ENCODE measurements at regions not wholly inside any gene's neighbourhood (a gene's known extent, or its start where the extent isn't known, plus 50 kb on each side); places are given as distances from the start of the nearest gene placed in this dataset.
"Not testable (repeated sequence)": the region's sequence is repeated elsewhere in the genome, so short reads cannot be mapped to it uniquely, and the experiment has no call there.

DNA sequence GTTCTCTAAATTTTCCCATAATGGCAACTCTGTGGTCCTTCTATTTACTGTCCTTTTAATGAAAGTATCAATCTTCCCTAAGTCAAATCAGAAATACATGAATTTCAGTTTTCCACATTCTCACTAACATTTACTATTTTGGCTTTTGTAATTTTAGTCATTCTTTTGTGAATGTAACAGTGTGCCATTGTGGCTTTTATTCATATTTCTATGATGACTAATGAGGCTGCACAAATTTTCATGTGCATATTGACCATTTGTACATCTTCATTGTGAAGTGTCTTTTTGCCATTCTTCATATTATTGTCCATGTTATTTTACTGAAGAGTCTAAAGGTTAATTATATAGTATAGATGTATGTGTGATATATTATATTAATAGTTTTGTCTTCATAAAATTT lies 431.0 kb upstream of the BRINP3 start:
- H3K36me3 ChIP-seq: no peaks in the 10 kb centered on the region
- no peak overlapping the region for H3K4me3 ChIP-seq
- intact Hi-C loops (cut with DNase I; ENCODE audit: low total_unique reads): no loop called here
- no peaks in the 10 kb centered on the region for H3K9me3 ChIP-seq
- H3K4me1 ChIP-seq: no peaks in the 10 kb centered on the region
- no peak overlapping the region for H3K27ac ChIP-seq
- no peaks in the 10 kb centered on the region for H3K27me3 ChIP-seq
- DNase-seq (ENCODE audit: low spot score in 2 of 2): no peak
- no peak for TF ChIP-seq CTCF (IDR thresholded peaks at IDR 0.05)
- no peak for TF ChIP-seq POLR2AphosphoS5 (IDR thresholded peaks at IDR 0.05)
- TF ChIP-seq POLR2A (IDR thresholded peaks at IDR 0.05): no peak

DNA sequence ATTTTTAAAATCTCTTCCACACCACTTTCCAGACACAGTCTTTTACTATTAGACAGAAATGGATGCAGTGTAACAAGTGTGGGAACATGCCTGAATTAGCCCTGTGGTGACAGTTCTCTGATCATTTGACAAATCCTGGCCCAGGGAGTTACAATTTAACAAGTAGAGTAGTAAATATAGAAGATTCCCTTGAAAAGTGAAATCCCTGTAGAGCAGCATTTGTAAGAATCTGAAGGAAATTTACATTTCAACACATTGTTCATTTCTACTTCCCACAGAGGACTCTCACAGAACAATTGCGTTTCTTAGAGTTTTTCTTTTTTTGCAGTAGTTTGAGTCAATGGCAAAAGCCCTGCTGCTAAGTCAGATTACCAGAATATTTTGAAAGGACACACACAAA lies 458.3 kb upstream of the BRINP3 start:
- H3K36me3 ChIP-seq: no peaks in the 10 kb centered on the region
- TF ChIP-seq CTCF (IDR thresholded peaks at IDR 0.05) (no peak), POLR2A (IDR thresholded peaks at IDR 0.05) (no peak), POLR2AphosphoS5 (IDR thresholded peaks at IDR 0.05) (no peak)
- no peaks in the 10 kb centered on the region for H3K27me3 ChIP-seq
- no peak for DNase-seq (ENCODE audit: low spot score in 2 of 2)
- H3K9me3 ChIP-seq: peaks cover 0 to 3% of the 10 kb centered on the region in 2 donors
- H3K27ac ChIP-seq: no peak overlapping the region
- no peaks in the 10 kb centered on the region for H3K4me1 ChIP-seq
- intact Hi-C loops (cut with DNase I; ENCODE audit: low total_unique reads): no loop called here
- no peak overlapping the region for H3K4me3 ChIP-seq

DNA sequence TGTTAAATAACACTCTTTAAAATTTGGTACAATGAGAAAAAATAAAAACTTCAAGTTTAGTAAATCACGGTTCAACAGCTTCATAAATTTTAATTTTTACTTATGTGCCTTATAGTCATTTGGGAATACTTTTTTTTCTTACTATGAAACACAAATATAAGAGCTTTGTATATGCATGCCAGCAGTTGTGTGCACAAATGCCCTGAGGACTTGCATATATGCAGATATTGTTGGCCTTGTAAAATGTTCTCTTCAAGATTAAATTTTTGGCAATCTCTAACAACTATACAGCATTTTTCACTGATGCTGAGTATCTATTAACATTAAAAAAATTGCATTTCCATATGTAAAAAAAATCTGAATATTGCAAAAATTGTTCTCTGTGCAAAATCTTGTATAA lies 458.7 kb upstream of the BRINP3 start:
- Histone ChIP-seq H3K27me3 (no peaks in the 10 kb centered on the region), H3K27ac (no peak overlapping the region), H3K9me3 (peaks cover 0 to 3% of the 10 kb centered on the region in 2 donors), H3K4me3 (no peak overlapping the region), H3K36me3 (no peaks in the 10 kb centered on the region), H3K4me1 (no peaks in the 10 kb centered on the region)
- TF ChIP-seq POLR2AphosphoS5 (IDR thresholded peaks at IDR 0.05) (no peak), POLR2A (IDR thresholded peaks at IDR 0.05) (no peak), CTCF (IDR thresholded peaks at IDR 0.05) (no peak)
- no peak for DNase-seq (ENCODE audit: low spot score in 2 of 2)
- intact Hi-C loops (cut with DNase I; ENCODE audit: low total_unique reads): no loop called here

DNA sequence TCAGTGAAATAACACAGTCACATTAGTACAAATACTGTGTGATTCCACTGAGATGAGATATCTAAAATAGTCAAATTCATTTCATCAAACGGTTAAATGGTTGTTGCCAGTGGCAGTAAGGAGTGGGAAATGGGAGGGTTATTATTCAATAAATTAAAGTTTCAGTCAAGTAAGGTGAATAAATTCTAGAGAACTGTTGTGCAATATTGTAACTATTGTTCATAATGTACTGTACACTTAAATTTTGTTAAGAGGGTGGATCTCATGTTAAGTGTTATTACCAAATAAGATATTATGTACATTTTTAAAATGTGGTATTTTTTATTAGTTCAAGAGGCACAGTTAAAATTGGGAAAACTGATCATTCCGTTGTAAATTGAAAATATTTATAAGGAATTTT lies 463.3 kb upstream of the BRINP3 start:
- Histone ChIP-seq H3K9me3 (no peaks in the 10 kb centered on the region), H3K27me3 (no peaks in the 10 kb centered on the region), H3K4me1 (no peaks in the 10 kb centered on the region), H3K27ac (no peak overlapping the region), H3K36me3 (no peaks in the 10 kb centered on the region), H3K4me3 (no peak overlapping the region)
- no peak for DNase-seq (ENCODE audit: low spot score in 2 of 2)
- TF ChIP-seq POLR2AphosphoS5 (IDR thresholded peaks at IDR 0.05) (no peak), CTCF (IDR thresholded peaks at IDR 0.05) (no peak), POLR2A (IDR thresholded peaks at IDR 0.05) (no peak)
- intact Hi-C loops (cut with DNase I; ENCODE audit: low total_unique reads): no loop called here

DNA sequence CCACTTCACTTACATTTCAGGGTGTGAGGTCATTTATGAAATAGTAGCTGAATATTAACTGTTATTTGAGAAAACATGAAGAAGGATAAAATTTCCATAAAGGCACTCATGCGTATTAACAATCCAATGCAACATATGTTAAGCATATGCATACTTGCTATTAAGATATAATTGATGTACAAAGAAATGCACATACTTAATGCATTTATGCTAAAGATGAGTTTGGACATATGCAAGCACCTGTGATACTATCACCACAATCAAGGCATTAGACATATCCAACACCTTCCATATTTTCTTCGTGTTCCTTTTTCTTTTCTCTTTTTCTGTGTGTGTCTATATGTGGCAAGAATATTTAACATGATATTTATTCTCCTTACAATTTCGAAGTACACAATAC lies 464.8 kb upstream of the BRINP3 start:
- DNase-seq (ENCODE audit: low spot score in 2 of 2): no peak
- H3K4me3 ChIP-seq: no peak overlapping the region
- TF ChIP-seq CTCF (IDR thresholded peaks at IDR 0.05) (no peak), POLR2A (IDR thresholded peaks at IDR 0.05) (no peak), POLR2AphosphoS5 (IDR thresholded peaks at IDR 0.05) (no peak)
- H3K36me3 ChIP-seq: no peaks in the 10 kb centered on the region
- no peaks in the 10 kb centered on the region for H3K27me3 ChIP-seq
- no peaks in the 10 kb centered on the region for H3K9me3 ChIP-seq
- intact Hi-C loops (cut with DNase I; ENCODE audit: low total_unique reads): no loop called here
- H3K4me1 ChIP-seq: no peaks in the 10 kb centered on the region
- no peak overlapping the region for H3K27ac ChIP-seq

- H3K27me3 ChIP-seq; H3K4me3 ChIP-seq; intact Hi-C loops (cut with DNase I; ENCODE audit: low total_unique reads); H3K4me1 ChIP-seq; H3K9me3 ChIP-seq; H3K36me3 ChIP-seq; H3K27ac ChIP-seq; DNase-seq (ENCODE audit: low spot score in 2 of 2): not testable (repeated sequence)
These were observed 466.1 kb upstream of the BRINP3 start for GRCh38 chr1:190943722-190944121.
